GM12892 (cell line): ENCODE measurements at regions not wholly inside any gene's neighbourhood (a gene's known extent, or its start where the extent isn't known, plus 50 kb on each side); places are given as distances from the start of the nearest gene placed in this dataset.

Source experiments
- POLR2A ChIP-seq: IDR thresholded peaks from 2 replicates; pipeline ENCODE4 v1.6.1; 2011; ENCODE audit warnings: low read depth, low read length, control low read depth
- POLR2AphosphoS5 ChIP-seq: IDR thresholded peaks from 2 replicates; pipeline ENCODE4 v1.6.1; 2011; ENCODE audit warnings: low read depth, low read length, control low read depth

DNA sequence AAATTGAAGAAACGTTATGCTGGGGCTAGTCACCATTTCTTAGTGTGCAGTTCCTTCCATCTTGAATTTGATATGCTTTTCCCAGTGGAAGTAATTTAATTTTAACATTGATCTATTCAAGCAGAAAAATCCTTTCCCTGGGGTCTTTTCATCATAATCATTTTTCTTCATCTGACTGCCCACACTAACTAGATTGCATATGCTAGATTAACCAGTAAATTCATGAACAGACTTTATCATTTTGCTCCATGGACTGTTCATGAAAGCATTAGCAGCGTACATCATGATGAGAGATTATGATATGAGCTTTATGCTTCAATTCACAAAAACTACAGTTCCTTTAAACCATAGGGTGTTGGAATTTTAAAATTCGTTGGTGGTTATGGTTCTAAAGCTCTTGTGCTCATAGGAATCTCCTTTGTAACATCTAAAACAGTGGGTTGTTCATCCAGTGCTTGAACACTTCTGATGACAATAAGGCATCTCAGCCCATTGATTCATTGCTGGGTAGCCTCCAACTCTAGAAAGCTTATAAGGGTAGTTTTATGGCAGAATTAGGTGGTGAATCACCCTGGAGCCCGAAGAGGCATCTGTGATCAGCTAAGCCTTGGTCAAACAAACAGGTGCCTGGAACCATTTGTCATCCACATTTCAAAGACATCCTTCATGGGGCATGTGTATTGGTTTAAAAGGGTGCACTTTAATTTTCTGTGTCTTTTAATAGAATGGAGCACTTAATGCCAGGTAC, 77.2 kb upstream of the NDUFV2 start:
- TF ChIP-seq POLR2A (no peak), POLR2AphosphoS5 (no peak)
